ENCODE measurements at regions not wholly inside any gene's neighbourhood (a gene's known extent, or its start where the extent isn't known, plus 50 kb on each side); places are given as distances from the start of the nearest gene placed in this dataset.
"Not testable (repeated sequence)": the region's sequence is repeated elsewhere in the genome, so short reads cannot be mapped to it uniquely, and the experiment has no call there.

GRCh38 chr18:30675072-30675471 is 367.5 kb downstream of the DSC3 start:
- ATAC-seq (no peak), DNase-seq (no peak)
- Histone ChIP-seq H3K27ac (no peak overlapping the region), H3K4me1 (no peaks in the 10 kb centered on the region), H3K36me3 (replicated peaks in 1 of 2; ENCODE audit: insufficient read depth in 1 of 2, low read depth in 2 of 2) (no peaks in the 10 kb centered on the region), H3K27me3 (no peaks in the 10 kb centered on the region), H3K9me3 (no peaks in the 10 kb centered on the region), H3K4me3 (no peak overlapping the region)
- no peak for TF ChIP-seq POLR2A (IDR thresholded peaks at IDR 0.05)
- TF ChIP-seq, protein P1, sequence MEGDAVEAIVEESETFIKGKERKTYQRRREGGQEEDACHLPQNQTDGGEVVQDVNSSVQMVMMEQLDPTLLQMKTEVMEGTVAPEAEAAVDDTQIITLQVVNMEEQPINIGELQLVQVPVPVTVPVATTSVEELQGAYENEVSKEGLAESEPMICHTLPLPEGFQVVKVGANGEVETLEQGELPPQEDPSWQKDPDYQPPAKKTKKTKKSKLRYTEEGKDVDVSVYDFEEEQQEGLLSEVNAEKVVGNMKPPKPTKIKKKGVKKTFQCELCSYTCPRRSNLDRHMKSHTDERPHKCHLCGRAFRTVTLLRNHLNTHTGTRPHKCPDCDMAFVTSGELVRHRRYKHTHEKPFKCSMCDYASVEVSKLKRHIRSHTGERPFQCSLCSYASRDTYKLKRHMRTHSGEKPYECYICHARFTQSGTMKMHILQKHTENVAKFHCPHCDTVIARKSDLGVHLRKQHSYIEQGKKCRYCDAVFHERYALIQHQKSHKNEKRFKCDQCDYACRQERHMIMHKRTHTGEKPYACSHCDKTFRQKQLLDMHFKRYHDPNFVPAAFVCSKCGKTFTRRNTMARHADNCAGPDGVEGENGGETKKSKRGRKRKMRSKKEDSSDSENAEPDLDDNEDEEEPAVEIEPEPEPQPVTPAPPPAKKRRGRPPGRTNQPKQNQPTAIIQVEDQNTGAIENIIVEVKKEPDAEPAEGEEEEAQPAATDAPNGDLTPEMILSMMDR (IDR thresholded peaks at IDR 0.05): no peak
- WGBS, 2 donors: 51 to 65% methylated on average over 4 of the region's 4 CpGs
- intact Hi-C loops (cut with DNase I): no loop called here

GRCh38 chr18:30674596-30674995 is 367.9 kb downstream of the DSC3 start:
- no peaks in the 10 kb centered on the region for H3K4me1 ChIP-seq
- no peak overlapping the region for H3K27ac ChIP-seq
- ATAC-seq (no peak), DNase-seq (no peak)
- no peaks in the 10 kb centered on the region for H3K36me3 ChIP-seq (replicated peaks in 1 of 2; ENCODE audit: insufficient read depth in 1 of 2, low read depth in 2 of 2)
- H3K9me3 ChIP-seq: no peaks in the 10 kb centered on the region
- H3K27me3 ChIP-seq: no peaks in the 10 kb centered on the region
- no peak overlapping the region for H3K4me3 ChIP-seq
- 65 to 73% methylated on average over 2 of the region's 2 CpGs for WGBS, 2 donors
- intact Hi-C loops (cut with DNase I): no loop called here
- no peak for TF ChIP-seq POLR2A (IDR thresholded peaks at IDR 0.05)
- TF ChIP-seq, protein P1 (IDR thresholded peaks at IDR 0.05): no peak

GRCh38 chr18:30672439-30672838 is 370.1 kb downstream of the DSC3 start:
- H3K36me3 ChIP-seq (replicated peaks in 1 of 2; ENCODE audit: insufficient read depth in 1 of 2, low read depth in 2 of 2); H3K4me3 ChIP-seq; H3K4me1 ChIP-seq; H3K27me3 ChIP-seq; ATAC-seq; H3K9me3 ChIP-seq; DNase-seq; H3K27ac ChIP-seq; intact Hi-C loops (cut with DNase I): not testable (repeated sequence)
- WGBS, 2 donors: 68 to 100% methylated on average over 1 of the region's 1 CpG

GRCh38 chr18:30658306-30658705 is 384.2 kb downstream of the DSC3 start:
- Histone ChIP-seq H3K27ac (no peak overlapping the region), H3K27me3 (no peaks in the 10 kb centered on the region), H3K4me1 (no peaks in the 10 kb centered on the region), H3K36me3 (replicated peaks in 1 of 2; ENCODE audit: insufficient read depth in 1 of 2, low read depth in 2 of 2) (no peaks in the 10 kb centered on the region), H3K9me3 (no peaks in the 10 kb centered on the region), H3K4me3 (no peak overlapping the region)
- no peak for ATAC-seq
- no peak for DNase-seq
- WGBS, 2 donors: 50 to 82% methylated on average over 1 of the region's 1 CpG
- intact Hi-C loops (cut with DNase I): no loop called here
- TF ChIP-seq POLR2A (IDR thresholded peaks at IDR 0.05): no peak
- TF ChIP-seq, protein P1 (IDR thresholded peaks at IDR 0.05): no peak

DNA sequence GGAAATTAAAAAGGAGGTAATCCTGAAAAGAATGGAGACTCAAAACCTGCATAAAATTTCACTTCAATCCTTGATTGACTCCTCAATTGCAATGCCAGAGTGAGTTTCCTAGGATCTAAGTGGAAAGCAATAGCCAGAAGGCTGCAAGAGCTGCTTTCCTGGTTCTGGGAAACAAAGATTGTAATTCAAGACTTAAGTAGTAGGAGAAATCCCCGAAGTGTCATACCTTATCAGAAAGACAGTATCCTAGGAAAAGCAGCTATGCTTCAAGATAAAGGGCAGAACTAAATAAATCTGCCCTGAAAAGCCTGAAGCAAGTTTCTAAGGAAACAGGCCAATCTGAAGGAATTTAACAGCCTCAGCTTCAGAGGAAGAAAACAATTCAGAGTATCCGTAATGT is 390.2 kb downstream of the DSC3 start:
- Histone ChIP-seq H3K9me3 (no peaks in the 10 kb centered on the region), H3K4me1 (no peaks in the 10 kb centered on the region), H3K27me3 (no peaks in the 10 kb centered on the region), H3K36me3 (replicated peaks in 1 of 2; ENCODE audit: insufficient read depth in 1 of 2, low read depth in 2 of 2) (no peaks in the 10 kb centered on the region), H3K4me3 (no peak overlapping the region), H3K27ac (no peak overlapping the region)
- no peak for DNase-seq
- TF ChIP-seq, protein P1 (IDR thresholded peaks at IDR 0.05): no peak
- TF ChIP-seq POLR2A (IDR thresholded peaks at IDR 0.05): no peak
- ATAC-seq: no peak
- intact Hi-C loops (cut with DNase I): no loop called here
- WGBS, 2 donors: 21 to 33% methylated on average over 2 of the region's 2 CpGs

All from body of pancreas (tissue), 4 donors.